SK-N-SH treated with all-trans-retinoic acid at 6 μM for 48 hours (cell line): ENCODE measurements at regions not wholly inside any gene's neighbourhood (a gene's known extent, or its start where the extent isn't known, plus 50 kb on each side); places are given as distances from the start of the nearest gene placed in this dataset.
"Not testable (repeated sequence)": the region's sequence is repeated elsewhere in the genome, so short reads cannot be mapped to it uniquely, and the experiment has no call there.

ENCODE experiments used
- ATAC-seq: fragments of 200-7000 bp; cut with Tn5 transposase; 3 replicates; pipeline ENCODE4 v1.9.1; 2020; ENCODE audit warnings: mild to moderate bottlenecking, moderate library complexity
- ARNTL ChIP-seq: fragments of 450-650 bp; formaldehyde crosslinking; IDR thresholded peaks from 2 replicates; pipeline ENCODE4 v1.5.0; 2020; ENCODE audit warnings: low read depth, mild to moderate bottlenecking, moderate library complexity, borderline replicate concordance
- BACH2 ChIP-seq: fragments of 250-450 bp; sonication (Bioruptor Pico); IDR thresholded peaks from 2 replicates; pipeline ENCODE4 v1.9.0; 2021; ENCODE audit warnings: mild to moderate bottlenecking, borderline replicate concordance
- CREB5 ChIP-seq: fragments of 250-450 bp; sonication (Bioruptor Pico); IDR thresholded peaks from 2 replicates; pipeline ENCODE4 v1.5.1; 2020; ENCODE audit warnings: low read depth, mild to moderate bottlenecking, moderate library complexity
- CSDC2 ChIP-seq: fragments of 250-450 bp; sonication (Bioruptor Pico); IDR thresholded peaks from 2 replicates; pipeline ENCODE4 v1.5.0; 2020; ENCODE audit warnings: mild to moderate bottlenecking, moderate library complexity
- ESRRG ChIP-seq: fragments of 250-450 bp; sonication (Bioruptor Pico); IDR thresholded peaks from 2 replicates; pipeline ENCODE4 v1.6.1; 2021; ENCODE audit warnings: mild to moderate bottlenecking
- ISL1 ChIP-seq: fragments of 250-450 bp; sonication (Bioruptor Pico); IDR thresholded peaks from 2 replicates; pipeline ENCODE4 v2.1.2; 2022; ENCODE audit warnings: mild to moderate bottlenecking, moderate library complexity
- OSR1 ChIP-seq: fragments of 250-450 bp; sonication (Bioruptor Pico); IDR thresholded peaks from 2 replicates; pipeline ENCODE4 v1.8.0; 2022; ENCODE audit warnings: moderate library complexity, mild to moderate bottlenecking, inconsistent platforms
- POU6F1 ChIP-seq: fragments of 250-450 bp; sonication (Bioruptor Pico); IDR thresholded peaks from 2 replicates; pipeline ENCODE4 v1.8.0; 2021; ENCODE audit warnings: low read depth, mild to moderate bottlenecking, moderate library complexity, borderline replicate concordance
- PPARA ChIP-seq: fragments of 250-450 bp; sonication (Bioruptor Pico); IDR thresholded peaks from 2 replicates; pipeline ENCODE4 v1.5.0; 2020; ENCODE audit warnings: mild to moderate bottlenecking, borderline replicate concordance
- RARB ChIP-seq: fragments of 250-450 bp; sonication (Bioruptor Pico); IDR thresholded peaks from 2 replicates; pipeline ENCODE4 v1.8.0; 2021; ENCODE audit warnings: mild to moderate bottlenecking, moderate library complexity
- SNAI2 ChIP-seq: fragments of 250-450 bp; sonication (Bioruptor Pico); IDR thresholded peaks from 2 replicates; pipeline ENCODE4 v1.5.0; 2020; ENCODE audit warnings: mild to moderate bottlenecking, moderate library complexity
- TOX ChIP-seq: fragments of 250-450 bp; sonication (Bioruptor Pico); IDR thresholded peaks from 2 replicates; pipeline ENCODE4 v1.8.0; 2021; ENCODE audit warnings: mild to moderate bottlenecking, moderate library complexity, borderline replicate concordance
- TSHZ2 ChIP-seq: fragments of 250-450 bp; sonication (Bioruptor Pico); IDR thresholded peaks from 2 replicates; pipeline ENCODE4 v1.5.0; 2020; ENCODE audit warnings: mild to moderate bottlenecking, moderate library complexity
- ZC3H10 ChIP-seq: fragments of 250-450 bp; sonication (Bioruptor Pico); IDR thresholded peaks from 2 replicates; pipeline ENCODE4 v1.5.1; 2021; ENCODE audit warnings: mild to moderate bottlenecking, moderate library complexity
- ZFP3 ChIP-seq: fragments of 250-450 bp; sonication (Bioruptor Pico); IDR thresholded peaks from 2 replicates; pipeline ENCODE4 v1.5.0; 2020; ENCODE audit warnings: mild to moderate bottlenecking, moderate library complexity
- ZFP30 ChIP-seq: fragments of 450-650 bp; formaldehyde crosslinking; IDR thresholded peaks from 2 replicates; pipeline ENCODE4 v1.5.0; 2022; ENCODE audit warnings: mild to moderate bottlenecking, moderate library complexity
- ZNF70 ChIP-seq: fragments of 450-650 bp; formaldehyde crosslinking; IDR thresholded peaks from 2 replicates; pipeline ENCODE4 v1.5.0; 2020; ENCODE audit warnings: mild to moderate bottlenecking, moderate library complexity
- TF ChIP-seq, protein P1 (sequence below): fragments of 250-450 bp; sonication (Bioruptor Pico); IDR thresholded peaks from 2 replicates; pipeline ENCODE4 v1.5.1; 2021; ENCODE audit warnings: mild to moderate bottlenecking, moderate library complexity
- TF ChIP-seq, protein P2 (sequence below): fragments of 250-450 bp; sonication (Bioruptor Pico); IDR thresholded peaks from 2 replicates; pipeline ENCODE4 v1.8.0; 2020; ENCODE audit warnings: mild to moderate bottlenecking, moderate library complexity, borderline replicate concordance

DNA sequence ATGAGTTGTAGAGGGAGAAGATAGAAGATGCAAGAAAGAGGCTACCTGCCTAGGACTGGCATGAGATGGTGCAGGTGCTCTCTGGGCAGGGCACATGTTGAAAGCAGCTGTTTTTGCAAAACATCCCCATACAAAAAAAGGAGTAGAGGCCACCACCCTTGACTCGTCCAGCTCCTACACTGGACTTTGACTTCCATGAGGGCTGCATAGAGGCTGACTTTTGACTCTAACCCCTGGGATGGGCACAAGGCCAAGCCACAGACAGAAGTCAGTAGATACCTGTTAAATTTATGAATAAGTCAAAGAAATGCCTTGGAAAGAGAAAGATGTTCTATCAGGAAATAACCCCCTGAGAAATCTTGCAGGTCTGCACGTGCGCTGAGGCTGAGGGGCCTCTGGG is 1139.1 kb upstream of the TMEM132C start:
- ATAC-seq = no peak
- no peak for TF ChIP-seq ZFP3 (CRISPR knock-in tag)
- TF ChIP-seq ARNTL (CRISPR knock-in tag) = no peak
- no peak for TF ChIP-seq PPARA
- TF ChIP-seq RARB (CRISPR knock-in tag) = no peak

- ATAC-seq = no peak
- no peak for TF ChIP-seq ZFP30
- TF ChIP-seq ISL1 (CRISPR knock-in tag) = no peak
- no peak for TF ChIP-seq TSHZ2
- no peak for TF ChIP-seq SNAI2
- TF ChIP-seq RARB (CRISPR knock-in tag) = no peak
- TF ChIP-seq, all 23 proteins: peak for 0
Measured at GRCh38 chr12:127130506-127131124, 1136.4 kb upstream of the TMEM132C start.

DNA sequence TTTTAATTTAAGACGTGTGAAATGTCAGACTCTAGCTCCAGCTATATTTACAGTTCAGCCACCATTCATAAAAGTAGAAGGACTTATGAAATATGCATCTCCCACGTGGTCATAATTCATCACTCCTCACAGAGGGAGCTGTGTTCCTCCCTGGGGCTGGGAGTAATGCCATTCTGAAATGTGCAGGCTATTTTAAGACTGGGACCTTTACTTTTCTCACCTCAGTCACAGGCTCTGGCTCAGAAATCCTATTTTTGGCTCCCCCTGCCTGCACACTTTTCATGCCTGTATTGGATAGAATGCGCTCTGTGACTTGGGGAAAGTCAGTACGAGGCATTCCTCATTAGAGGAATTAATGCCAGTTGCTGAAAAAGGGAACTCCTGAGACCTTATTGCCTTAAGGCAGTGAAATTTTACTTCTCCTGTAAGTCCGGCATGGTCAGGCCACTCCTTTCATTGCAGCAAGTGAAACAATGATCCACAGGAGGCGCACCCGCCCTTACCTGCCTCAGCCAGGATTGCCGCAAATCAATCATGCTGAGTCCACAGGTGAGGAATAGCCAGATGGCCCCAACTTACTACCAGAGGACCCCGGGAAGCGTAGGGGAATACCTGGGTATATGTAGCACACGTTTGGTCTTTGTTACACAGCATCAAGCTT is 1133.2 kb upstream of the TMEM132C start:
- TF ChIP-seq POU6F1 (CRISPR knock-in tag) (no peak), SNAI2 (no peak), ZNF70 (CRISPR knock-in tag) (no peak), CSDC2 (CRISPR knock-in tag) (no peak), PPARA (no peak), CREB5 (CRISPR knock-in tag) (no peak), BACH2 (CRISPR knock-in tag) (no peak)
- no peak for ATAC-seq

DNA sequence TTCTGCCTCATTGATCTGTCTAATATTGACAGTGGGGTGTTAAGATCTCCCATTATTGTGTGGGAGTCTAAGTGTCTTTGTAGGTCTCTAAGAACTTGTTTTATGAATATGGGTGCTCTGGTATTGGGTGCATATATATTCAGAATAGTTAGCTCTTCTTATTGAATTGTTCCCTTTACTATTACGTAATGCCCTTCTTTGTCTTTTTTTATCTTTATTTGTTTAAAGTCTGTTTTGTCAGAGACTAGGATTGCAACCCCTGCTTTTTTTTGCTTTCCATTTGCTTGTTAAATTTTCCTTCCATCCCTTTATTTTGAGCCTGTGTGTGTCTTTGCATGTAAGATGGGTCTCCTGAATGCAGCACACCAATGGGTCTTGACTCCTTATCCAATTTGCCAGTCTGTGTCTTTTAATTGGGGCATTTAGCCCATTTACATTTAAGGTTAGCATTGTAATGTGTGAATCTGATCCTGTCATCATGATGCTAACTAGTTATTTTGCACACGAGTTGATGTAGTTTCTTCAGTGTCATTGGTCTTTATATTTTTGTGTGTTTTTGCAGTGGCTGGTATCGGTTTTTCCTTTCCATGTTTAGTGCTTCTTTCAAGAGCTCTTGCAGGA is 1126.0 kb upstream of the TMEM132C start:
- not testable (repeated sequence) for ATAC-seq

- TF ChIP-seq ZFP30 (no peak), CREB5 (CRISPR knock-in tag) (no peak), OSR1 (CRISPR knock-in tag) (no peak), ESRRG (CRISPR knock-in tag) (no peak), TOX (CRISPR knock-in tag) (no peak), ISL1 (CRISPR knock-in tag) (no peak), SNAI2 (no peak), ARNTL (CRISPR knock-in tag) (no peak), TSHZ2 (no peak), ZC3H10 (CRISPR knock-in tag) (no peak)
- TF ChIP-seq, protein P1, sequence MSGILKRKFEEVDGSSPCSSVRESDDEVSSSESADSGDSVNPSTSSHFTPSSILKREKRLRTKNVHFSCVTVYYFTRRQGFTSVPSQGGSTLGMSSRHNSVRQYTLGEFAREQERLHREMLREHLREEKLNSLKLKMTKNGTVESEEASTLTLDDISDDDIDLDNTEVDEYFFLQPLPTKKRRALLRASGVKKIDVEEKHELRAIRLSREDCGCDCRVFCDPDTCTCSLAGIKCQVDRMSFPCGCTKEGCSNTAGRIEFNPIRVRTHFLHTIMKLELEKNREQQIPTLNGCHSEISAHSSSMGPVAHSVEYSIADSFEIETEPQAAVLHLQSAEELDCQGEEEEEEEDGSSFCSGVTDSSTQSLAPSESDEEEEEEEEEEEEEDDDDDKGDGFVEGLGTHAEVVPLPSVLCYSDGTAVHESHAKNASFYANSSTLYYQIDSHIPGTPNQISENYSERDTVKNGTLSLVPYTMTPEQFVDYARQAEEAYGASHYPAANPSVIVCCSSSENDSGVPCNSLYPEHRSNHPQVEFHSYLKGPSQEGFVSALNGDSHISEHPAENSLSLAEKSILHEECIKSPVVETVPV (CRISPR knock-in tag) = no peak
- TF ChIP-seq, protein P2, sequence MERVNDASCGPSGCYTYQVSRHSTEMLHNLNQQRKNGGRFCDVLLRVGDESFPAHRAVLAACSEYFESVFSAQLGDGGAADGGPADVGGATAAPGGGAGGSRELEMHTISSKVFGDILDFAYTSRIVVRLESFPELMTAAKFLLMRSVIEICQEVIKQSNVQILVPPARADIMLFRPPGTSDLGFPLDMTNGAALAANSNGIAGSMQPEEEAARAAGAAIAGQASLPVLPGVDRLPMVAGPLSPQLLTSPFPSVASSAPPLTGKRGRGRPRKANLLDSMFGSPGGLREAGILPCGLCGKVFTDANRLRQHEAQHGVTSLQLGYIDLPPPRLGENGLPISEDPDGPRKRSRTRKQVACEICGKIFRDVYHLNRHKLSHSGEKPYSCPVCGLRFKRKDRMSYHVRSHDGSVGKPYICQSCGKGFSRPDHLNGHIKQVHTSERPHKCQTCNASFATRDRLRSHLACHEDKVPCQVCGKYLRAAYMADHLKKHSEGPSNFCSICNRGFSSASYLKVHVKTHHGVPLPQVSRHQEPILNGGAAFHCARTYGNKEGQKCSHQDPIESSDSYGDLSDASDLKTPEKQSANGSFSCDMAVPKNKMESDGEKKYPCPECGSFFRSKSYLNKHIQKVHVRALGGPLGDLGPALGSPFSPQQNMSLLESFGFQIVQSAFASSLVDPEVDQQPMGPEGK (CRISPR knock-in tag) = no peak
- ATAC-seq = no peak
Measured at GRCh38 chr12:127143020-127143419, 1124.0 kb upstream of the TMEM132C start.
